HG02798 (cell line): ENCODE measurements at regions not wholly inside any gene's neighbourhood (a gene's known extent, or its start where the extent isn't known, plus 50 kb on each side); places are given as distances from the start of the nearest gene placed in this dataset.
"Not testable (repeated sequence)": the region's sequence is repeated elsewhere in the genome, so short reads cannot be mapped to it uniquely, and the experiment has no call there.

Experiments
- ATAC-seq: cut with Tn5 transposase; IDR thresholded peaks from one replicate; pipeline ENCODE4 v1.9.1; 2021; ENCODE audit warnings: mild to moderate bottlenecking; ENCODE audit not compliant: unreplicated experiment, poor library complexity

DNA sequence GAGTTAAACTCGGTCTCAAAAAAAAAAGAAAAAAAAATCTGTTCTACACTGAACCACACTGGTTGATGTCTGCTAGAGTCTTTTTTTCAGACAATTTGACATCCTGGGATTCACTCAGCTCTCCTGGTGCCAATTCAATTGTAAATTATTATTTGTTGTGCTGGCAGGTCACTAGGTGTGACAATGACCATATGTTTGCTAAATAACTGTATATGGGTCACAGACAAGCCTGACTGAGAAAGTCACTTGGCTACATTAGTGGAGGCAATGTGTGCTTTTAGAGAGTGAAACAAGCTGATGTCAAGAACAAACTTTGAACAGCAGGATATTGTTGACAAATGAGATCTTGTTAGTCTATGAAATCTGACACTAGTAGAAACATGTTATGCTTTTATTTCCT is 1379.1 kb downstream of the ZPLD1 start:
- ATAC-seq: no peak

DNA sequence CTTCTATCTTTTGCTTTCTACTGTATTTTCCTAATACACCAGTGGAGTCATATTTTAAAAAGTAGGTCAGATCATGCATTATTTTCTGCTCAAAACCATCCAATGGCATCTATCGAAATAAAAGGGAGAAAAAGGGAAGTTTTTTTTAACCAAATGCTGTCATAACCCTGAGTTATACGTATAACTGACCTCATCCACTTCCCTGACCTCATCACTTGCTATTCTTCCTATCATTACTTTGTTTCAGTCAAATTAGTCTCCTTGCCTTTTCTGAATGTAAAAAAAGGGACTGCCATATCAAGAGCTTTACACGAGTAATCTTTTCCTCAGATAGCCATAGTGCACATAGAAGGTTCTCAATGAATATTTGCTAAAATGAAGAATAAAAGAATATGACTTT is 1383.6 kb downstream of the ZPLD1 start:
- ATAC-seq: no peak

- no peak for ATAC-seq
These were observed 1384.0 kb downstream of the ZPLD1 start for GRCh38 chr3:103818800-103819199.

DNA sequence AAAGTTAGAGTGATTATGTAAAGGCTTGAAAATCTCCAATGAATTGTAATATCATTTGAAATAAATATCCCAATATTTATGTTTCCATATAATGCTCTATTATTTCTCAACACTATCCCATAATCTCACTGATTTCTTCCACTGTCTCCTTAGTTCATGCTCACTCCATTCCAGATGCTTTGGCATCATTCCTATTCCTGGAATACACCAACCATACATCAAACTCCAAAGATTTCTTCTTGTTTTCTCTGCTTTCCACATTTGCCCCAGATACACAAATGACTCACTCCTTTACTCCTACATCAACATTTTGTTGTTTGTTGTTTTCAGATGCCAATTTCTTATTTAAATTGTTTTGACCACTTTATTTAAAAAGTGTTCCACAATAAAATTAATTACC is 1390.8 kb downstream of the ZPLD1 start:
- ATAC-seq: no peak

GRCh38 chr3:103829723-103830326 is 1395.0 kb downstream of the ZPLD1 start:
- no peak for ATAC-seq

GRCh38 chr3:103847081-103848062 is 1412.6 kb downstream of the ZPLD1 start:
- no peak for ATAC-seq

DNA sequence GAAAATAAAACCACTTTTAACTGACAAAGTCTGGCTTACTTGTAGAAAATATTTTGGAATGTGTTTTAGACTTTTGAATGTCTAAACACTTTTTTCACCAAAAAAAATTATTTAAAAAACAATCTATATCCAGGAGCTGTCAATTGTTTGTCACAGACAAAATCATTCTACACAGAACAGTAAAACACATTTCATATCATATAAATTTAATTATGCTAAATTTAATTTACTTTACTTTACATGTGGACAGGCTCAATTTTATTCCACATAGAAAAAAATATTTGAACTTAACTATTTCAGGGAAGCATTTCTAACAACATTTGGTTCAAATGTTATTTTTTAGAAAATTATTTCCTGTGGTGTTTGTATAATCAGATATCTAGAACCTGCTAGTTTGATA is 1417.0 kb downstream of the ZPLD1 start:
- no peak for ATAC-seq

GRCh38 chr3:103862415-103862814 is 1427.6 kb downstream of the ZPLD1 start:
- ATAC-seq: no peak

DNA sequence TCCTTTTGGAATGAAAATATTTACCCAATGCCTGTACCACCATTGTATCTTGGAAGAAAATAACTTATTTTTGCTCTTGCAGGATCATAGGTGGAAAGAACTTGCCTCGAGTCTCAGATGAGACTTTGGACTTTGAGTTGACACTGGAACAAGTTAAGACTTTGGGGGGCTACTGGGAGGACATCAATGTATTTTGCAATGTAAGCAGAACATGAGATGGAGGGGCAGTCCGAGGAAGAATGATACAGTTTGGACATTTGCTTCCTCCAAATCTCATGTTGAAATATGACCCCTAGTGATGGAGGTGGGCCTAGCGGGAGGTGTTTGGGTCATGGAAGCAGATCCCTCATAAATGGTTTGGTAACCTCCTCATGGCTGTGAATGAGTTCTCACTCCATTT is 1428.6 kb downstream of the ZPLD1 start:
- ATAC-seq: no peak

DNA sequence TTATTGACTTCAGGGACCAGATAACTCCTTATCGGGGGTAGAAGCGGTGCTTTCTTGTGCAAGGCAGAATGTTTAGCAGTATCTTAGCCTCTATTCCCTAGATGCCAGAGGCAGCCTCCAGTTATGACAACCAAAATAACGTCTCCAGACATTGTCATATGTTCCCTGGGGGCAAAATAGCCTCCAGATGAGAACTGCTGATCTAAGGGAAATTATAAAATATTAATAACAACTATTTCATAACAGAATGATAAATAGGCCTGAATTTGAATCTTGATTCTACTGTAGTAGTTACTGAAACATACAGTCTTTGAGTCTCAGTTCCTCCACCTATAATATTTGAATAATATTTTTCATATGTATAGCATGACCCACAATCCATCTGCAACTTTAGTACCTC is 1431.3 kb downstream of the ZPLD1 start:
- ATAC-seq: no peak

DNA sequence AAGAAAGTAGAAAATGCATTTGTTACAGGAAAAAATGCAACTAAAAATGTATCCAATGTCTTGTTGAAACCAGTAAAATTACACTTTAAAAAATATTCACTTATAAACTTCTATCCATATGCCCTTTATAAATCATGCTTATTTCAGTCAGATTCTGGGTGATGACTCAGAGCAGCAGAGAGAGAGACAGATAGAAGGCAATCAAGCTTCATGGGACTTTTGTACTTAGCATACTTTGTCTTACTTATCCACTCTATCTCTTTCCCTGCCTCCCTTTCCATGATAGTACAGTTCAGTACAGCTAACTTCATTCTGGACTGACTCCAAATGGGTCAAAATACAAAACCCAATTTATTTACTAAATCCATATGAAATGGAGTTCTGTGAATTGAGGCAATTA is 1438.2 kb downstream of the ZPLD1 start:
- ATAC-seq: no peak

DNA sequence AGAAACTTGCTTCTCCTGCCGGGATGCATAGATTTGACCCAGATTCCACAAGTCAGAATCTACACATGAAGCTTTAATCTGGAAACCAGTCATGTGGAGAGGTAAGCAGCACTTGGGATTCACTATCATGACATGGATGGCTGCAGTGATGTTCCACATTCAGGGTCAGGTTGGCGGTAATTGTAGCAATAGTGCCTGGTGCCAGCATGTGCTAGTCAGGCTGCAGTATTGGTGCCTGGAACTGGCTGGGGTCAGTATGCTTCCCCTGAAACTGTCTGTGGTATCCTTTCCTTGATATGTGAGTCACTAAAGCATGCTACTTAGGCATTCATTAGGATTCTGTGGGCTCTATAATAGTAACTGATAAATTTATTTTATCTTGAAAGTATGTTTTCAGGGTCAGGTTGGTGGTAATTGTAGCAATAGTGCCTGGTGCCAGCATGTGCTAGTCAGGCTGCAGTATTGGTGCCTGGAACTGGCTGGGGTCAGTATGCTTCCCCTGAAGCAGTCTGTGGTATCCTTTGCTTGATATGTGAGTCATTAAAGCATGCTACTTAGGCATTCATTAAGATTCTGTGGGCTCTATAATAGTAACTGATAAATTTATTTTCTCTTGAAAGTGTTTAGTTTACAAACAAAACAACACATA is 1439.2 kb downstream of the ZPLD1 start:
- ATAC-seq: no peak

- ATAC-seq: not testable (repeated sequence)
These were observed 1447.0 kb downstream of the ZPLD1 start for GRCh38 chr3:103881809-103882208.

- ATAC-seq: no peak
These were observed 1454.9 kb downstream of the ZPLD1 start for GRCh38 chr3:103889675-103890074.

DNA sequence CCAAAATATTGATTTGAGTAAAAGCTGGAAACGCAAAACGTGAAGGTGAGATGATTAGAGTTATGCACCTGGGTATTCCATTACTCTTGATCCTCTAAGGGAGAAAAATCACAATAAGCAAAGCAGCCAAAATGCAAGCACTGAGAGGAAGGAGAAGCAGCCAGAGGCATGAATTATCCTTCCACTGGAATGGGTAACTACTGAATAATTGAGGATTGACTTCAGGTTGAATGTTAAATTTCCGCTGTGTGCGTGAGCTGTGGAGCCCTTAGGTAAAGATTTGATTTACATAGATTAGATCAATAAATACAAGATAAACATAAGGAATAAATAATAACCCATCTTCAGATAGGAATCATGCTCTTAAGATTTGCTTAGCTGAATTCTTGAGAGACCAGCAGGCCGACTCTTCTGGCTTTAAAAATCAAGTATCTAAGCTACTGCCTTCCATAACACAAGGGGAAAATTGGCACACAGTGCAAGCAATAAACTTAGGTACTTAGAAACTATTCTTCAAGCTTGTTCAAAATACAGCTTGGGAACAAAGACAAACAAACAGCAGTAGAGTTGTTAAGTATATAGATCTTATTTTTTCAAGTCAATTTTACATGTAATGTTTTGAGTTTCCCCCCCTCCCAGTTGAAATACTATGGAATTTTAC is 1459.5 kb downstream of the ZPLD1 start:
- no peak for ATAC-seq

DNA sequence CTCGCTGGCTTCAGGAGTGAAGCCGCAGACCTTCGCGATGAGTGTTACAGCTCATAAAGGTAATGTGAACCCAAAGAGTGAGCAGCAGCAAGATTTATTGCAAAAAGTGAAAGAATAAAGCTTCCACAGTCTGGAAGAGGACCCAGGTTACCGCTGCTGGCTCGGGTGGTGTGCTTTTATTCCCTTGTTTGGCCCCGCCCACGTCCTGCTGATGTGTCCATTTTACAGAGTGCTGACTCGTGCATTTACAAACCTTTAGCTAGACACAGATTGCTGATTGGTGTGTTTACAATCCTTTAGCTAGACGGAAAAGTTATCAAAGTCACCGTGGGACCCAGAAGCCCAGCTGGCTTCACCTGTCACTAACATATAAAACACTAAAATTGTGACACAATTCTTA is 1464.5 kb downstream of the ZPLD1 start:
- ATAC-seq: no peak

DNA sequence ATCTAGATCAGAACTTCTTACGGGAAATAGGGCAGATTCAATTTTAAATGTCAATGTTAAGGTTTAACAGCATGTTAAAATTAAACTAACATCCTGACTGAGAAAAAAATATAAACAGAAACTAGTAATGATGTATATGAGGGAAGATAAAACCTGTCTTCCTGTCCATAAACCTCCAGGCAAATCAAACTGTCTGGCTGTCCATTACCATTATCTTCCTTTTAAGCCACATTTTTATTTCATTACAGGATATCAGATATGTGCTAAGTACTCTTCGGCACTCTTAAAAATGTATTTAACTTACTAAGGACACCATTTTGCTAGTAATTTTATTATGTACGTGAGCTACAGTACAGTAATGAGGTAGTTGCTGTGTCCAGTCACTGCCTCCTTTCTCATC is 1461.7 kb upstream of the ALCAM start:
- ATAC-seq: no peak

DNA sequence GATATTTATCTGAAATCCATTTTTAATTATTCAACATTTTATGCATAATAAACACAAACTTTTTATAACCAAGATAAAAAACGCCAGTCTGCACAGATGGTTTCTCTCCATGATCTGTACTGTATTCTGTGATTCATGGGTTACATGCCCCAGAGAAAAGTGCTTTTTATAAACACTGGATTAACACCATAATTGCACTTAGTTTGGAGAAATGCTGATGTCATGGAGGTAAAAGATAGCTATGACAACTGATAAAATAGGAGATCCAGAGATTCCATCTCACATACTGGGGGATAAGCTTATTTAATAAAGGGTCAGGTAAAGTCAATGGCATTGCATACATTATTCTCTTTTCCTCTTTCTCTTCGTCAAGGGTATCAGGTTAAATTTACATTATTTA is 1460.4 kb upstream of the ALCAM start:
- ATAC-seq: no peak

- no peak for ATAC-seq
These were observed 1459.9 kb upstream of the ALCAM start for GRCh38 chr3:103906808-103907207.

DNA sequence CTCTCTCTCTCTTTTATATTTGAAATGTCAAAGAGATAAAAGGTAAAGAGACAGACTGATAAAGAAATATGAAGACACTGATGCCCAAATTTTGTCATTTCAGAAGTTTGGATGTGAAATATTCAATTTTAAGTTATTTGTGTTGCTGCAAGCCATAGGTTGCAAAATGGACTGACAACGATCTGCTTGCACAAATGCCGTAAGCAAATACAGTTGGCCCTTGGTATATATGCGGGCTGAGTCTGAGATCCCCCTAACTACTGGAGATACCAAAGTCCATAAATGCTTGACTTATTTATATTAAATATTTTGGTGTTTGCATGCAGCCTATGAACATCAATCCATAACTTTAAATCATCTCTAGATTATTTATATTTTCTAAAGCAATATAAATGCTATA is 1459.1 kb upstream of the ALCAM start:
- no peak for ATAC-seq

DNA sequence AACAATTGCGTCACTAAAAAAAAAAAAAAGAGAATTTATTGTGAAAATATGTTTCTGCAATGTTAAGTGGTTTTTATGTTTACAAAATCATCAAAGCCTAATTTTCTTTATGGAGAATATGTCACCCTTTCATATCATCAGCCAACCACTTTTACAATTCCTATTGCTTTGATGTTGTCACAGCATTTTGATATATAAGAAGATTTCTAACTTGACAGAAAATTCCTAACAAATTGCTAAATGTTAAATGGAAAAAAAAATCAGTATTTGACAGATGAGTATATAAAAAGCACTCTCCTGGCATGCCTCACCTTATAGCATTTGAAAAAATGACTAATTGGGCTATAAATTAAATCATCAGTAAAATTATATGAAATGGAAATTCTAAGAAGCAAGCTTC is 1457.3 kb upstream of the ALCAM start:
- no peak for ATAC-seq
